GM12878 (cell line): ENCODE measurements at regions not wholly inside any gene's neighbourhood (a gene's known extent, or its start where the extent isn't known, plus 50 kb on each side); places are given as distances from the start of the nearest gene placed in this dataset.

Experiments used
- CTCF ChIP-seq, 3 experiments: IDR thresholded peaks in 2 of 3; conservative IDR thresholded peaks in 1 of 3; 2 replicates each; pipeline ENCODE4 v1.5.1; 2011; ENCODE audit warnings: low read depth in 3 of 3, low read length in 3 of 3, mild to moderate bottlenecking in 3 of 3, control low read depth in 2 of 3, moderate library complexity in 2 of 3, inconsistent platforms in 1 of 3, mixed read lengths in 1 of 3; ENCODE audit not compliant: control insufficient read depth in 2 of 3, insufficient read depth in 1 of 3; ENCODE audit errors: extremely low read depth in 1 of 3
- E4F1 ChIP-seq: fragments of 450-650 bp; IDR thresholded peaks from 2 replicates; pipeline ENCODE4 v1.6.1; 2018; ENCODE audit warnings: borderline replicate concordance, mild to moderate bottlenecking; ENCODE audit not compliant: partially characterized antibody

- TF ChIP-seq CTCF (IDR thresholded peaks at IDR 0.05 in 2 of 3, conservative IDR thresholded peaks at IDR 0.05 in 1 of 3; ENCODE audit: control insufficient read depth in 2 of 3, extremely low read depth in 1 of 3, insufficient read depth in 1 of 3, low read depth in 3 of 3, low read length in 3 of 3) (no peak), E4F1 (no peak)
These were observed 973.1 kb upstream of the ADGRL2 start for GRCh38 chr1:80827666-80828065.
